OCI-LY1 (cell line): ENCODE measurements at regions not wholly inside any gene's neighbourhood (a gene's known extent, or its start where the extent isn't known, plus 50 kb on each side); places are given as distances from the start of the nearest gene placed in this dataset.

Experiments used
- CTCF ChIP-seq: fragments of 200-600 bp; sonication (generic), shearing (Covaris generic); IDR thresholded peaks from 2 replicates; pipeline ENCODE4 v1.5.1; 2017; ENCODE audit warnings: mild to moderate bottlenecking, antibody characterized with exemption, low read length, moderate library complexity, mixed read lengths
- EZH2 ChIP-seq: fragments of 200-600 bp; sonication (generic), shearing (Covaris generic); IDR thresholded peaks from 2 replicates; pipeline ENCODE4 v1.8.0; 2017; ENCODE audit warnings: borderline replicate concordance, mixed run types, mild to moderate bottlenecking, antibody characterized with exemption, low read length, moderate library complexity, mixed read lengths

DNA sequence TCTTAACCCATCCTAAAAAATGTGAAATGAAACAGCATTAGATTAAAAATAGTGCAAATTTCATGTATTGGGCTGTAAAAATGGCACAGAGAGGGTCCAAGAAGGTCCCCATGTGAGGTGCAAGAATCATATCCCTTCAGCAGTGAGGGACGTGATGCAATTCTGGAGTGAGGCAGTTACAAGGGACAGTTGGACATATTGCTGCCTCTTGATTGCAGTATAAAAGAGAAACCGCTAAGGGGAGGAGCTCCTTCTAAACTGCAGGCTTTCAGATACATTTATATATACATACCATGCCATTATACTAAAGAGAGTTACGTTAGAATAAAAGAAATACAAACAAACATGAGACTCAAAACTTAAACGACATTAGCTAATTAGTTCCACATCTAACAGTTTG is 304.2 kb upstream of the CTNNB1 start:
- no peak for TF ChIP-seq CTCF
- no peak for TF ChIP-seq EZH2
